ENCODE measurements at regions not wholly inside any gene's neighbourhood (a gene's known extent, or its start where the extent isn't known, plus 50 kb on each side); places are given as distances from the start of the nearest gene placed in this dataset.
A peak's percentile ranks its signal among the peaks of the same experiment; 100 is the strongest.

DNA sequence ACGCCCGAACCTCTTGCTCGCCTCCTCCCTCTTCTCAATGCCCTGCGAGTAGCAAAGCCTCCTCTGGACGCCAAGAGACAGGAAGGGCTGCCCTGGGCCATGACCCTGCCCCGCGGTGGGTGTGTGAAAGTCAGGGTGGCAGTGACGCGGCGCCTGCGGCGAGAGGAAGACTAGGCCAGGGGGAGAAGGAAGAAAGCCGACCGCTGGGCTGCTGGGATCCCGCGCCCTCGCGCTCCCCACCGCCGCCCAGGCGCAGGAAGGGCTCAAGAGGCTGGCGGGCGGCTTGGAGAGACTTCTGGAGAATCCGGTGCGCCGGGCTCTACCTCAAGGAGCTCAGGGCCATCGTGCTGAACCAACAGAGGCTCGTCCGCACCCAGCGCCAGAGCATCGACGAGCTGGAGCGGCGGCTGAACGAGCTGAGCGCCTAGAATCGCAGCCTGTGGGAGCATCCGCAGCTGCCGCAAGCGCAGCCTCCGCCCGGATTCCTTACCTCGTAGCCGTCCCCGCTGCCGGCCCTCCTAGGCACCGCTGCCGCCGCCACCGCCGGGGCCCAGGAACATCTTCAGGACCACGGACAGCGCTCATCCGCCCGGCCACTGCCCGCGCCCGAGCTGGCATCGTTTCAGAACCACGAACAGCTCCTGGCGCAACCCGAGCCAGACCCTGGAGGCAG is 105.0 kb upstream of the PRB2 start:
- TF ChIP-seq, protein P1, sequence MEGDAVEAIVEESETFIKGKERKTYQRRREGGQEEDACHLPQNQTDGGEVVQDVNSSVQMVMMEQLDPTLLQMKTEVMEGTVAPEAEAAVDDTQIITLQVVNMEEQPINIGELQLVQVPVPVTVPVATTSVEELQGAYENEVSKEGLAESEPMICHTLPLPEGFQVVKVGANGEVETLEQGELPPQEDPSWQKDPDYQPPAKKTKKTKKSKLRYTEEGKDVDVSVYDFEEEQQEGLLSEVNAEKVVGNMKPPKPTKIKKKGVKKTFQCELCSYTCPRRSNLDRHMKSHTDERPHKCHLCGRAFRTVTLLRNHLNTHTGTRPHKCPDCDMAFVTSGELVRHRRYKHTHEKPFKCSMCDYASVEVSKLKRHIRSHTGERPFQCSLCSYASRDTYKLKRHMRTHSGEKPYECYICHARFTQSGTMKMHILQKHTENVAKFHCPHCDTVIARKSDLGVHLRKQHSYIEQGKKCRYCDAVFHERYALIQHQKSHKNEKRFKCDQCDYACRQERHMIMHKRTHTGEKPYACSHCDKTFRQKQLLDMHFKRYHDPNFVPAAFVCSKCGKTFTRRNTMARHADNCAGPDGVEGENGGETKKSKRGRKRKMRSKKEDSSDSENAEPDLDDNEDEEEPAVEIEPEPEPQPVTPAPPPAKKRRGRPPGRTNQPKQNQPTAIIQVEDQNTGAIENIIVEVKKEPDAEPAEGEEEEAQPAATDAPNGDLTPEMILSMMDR (IDR thresholded peaks at IDR 0.05; ENCODE audit: low read depth, low read length), result no peak
- peak; percentile 44 for DNase-seq

DNA sequence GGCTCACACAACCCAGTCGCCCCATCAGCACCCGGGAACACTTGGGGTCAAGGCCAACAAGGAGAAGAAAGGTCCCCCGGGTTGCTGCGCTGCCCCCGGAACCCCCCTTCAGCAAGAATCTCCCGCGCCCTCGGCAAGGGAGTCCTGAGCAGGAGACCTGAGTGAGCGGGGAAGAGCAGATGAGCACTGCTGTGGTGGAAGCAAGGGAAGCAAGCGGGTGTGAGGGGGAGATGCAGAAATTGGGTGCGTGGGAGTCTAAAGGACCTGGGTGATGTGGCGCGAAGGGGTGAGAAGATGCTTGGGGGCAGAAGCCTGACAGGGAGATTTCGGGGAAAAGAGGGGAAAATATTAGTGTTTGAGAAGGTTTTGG is 105.5 kb upstream of the PRB2 start:
- Histone ChIP-seq H3K36me3 (no peaks in the 10 kb centered on the region), H3K4me1 (no peaks in the 10 kb centered on the region), H3K4me3 (ENCODE audit: low read depth, low read length) (no peak overlapping the region), H3K27me3 (peaks cover 45% of the 10 kb centered on the region), H3K9me3 (no peaks in the 10 kb centered on the region; the same call in 1 of the 2 replicates)
- DNase-seq, result no peak
- TF ChIP-seq, protein P1 (IDR thresholded peaks at IDR 0.05; ENCODE audit: low read depth, low read length), result no peak

More for the DNA sequence above, 105.0 kb upstream of the PRB2 start:
- no peaks in the 10 kb centered on the region; the same call in 1 of the 2 replicates for H3K9me3 ChIP-seq
- H3K36me3 ChIP-seq, result no peaks in the 10 kb centered on the region
- no peak overlapping the region for H3K4me3 ChIP-seq (ENCODE audit: low read depth, low read length)
- H3K27me3 ChIP-seq, result peaks cover 46% of the 10 kb centered on the region
- no peaks in the 10 kb centered on the region for H3K4me1 ChIP-seq

DNA sequence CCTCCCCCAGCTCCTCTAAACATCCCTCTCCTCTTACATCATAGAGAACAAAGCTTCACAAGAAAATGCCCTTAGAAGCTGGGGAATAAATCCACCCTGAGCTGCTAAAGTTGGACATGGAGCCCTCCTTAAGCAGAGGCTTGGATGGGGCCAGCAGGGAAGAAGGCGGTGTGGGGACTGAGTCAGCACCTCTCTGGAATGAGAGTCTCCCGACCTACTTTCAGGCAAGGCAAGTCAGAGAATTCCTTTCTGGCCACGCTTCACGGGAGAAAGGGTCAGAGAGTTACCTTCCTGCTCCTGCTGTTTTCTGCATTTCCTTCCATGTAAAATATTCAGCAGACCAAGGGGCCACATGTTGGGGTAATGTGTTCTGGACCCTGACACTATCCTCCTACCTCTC is 113.3 kb upstream of the PRB2 start:
- TF ChIP-seq, protein P1 (IDR thresholded peaks at IDR 0.05; ENCODE audit: low read depth, low read length), result no peak
- Histone ChIP-seq H3K36me3 (no peaks in the 10 kb centered on the region), H3K9me3 (no peaks in the 10 kb centered on the region), H3K27me3 (peaks cover under 1% of the 10 kb centered on the region; the same call in 1 of the 2 replicates), H3K4me1 (no peaks in the 10 kb centered on the region), H3K4me3 (ENCODE audit: low read depth, low read length) (no peak overlapping the region)
- DNase-seq, result no peak

DNA sequence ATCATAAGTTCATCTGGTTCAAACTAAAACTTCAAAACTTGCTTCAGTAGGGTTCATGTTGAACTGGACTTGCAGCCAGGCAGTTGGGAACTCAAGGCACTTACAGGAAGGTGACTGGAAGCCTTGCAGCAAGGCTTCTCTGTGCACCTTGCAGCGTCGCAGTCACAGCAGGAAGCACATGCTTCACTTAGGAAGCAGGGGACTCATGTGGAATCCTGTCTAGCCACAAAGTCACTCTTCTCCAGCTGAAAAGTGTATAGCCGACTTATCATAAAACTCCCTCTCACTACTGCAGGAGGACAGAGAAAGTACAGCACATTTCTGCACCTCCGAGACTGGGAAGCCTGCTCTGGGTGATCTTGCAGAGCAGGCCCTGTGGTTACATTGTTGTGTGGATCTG is 114.0 kb upstream of the PRB2 start:
- Histone ChIP-seq H3K27me3 (no peaks in the 10 kb centered on the region; the same call in 1 of the 2 replicates), H3K9me3 (no peaks in the 10 kb centered on the region), H3K36me3 (no peaks in the 10 kb centered on the region), H3K4me1 (no peaks in the 10 kb centered on the region), H3K4me3 (ENCODE audit: low read depth, low read length) (no peak overlapping the region)
- TF ChIP-seq, protein P1 (IDR thresholded peaks at IDR 0.05; ENCODE audit: low read depth, low read length), result no peak
- DNase-seq, result no peak

DNA sequence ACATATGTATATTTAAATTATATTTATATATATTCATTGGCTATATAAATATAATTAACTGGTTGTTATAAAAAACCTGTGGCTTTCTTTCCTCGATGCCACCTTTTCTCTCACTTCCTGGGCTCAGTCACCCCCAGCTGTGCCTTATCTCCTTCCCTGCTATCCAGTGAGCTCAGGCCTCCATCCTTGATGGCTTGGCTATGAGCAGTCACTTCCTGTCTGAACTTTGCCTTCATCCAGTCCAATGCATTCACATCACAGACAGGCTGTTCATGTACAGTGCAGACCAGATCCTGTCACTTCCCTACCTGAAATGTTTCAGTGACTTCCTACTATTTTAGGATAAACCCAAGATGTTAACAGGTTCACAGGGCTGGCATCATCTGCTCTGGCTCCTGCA is 115.3 kb upstream of the PRB2 start:
- no peaks in the 10 kb centered on the region for H3K36me3 ChIP-seq
- no peaks in the 10 kb centered on the region for H3K4me1 ChIP-seq
- no peaks in the 10 kb centered on the region for H3K9me3 ChIP-seq
- TF ChIP-seq, protein P1 (IDR thresholded peaks at IDR 0.05; ENCODE audit: low read depth, low read length), result no peak
- H3K27me3 ChIP-seq, result peaks cover 4% of the 10 kb centered on the region
- DNase-seq, result no peak
- H3K4me3 ChIP-seq (ENCODE audit: low read depth, low read length), result no peak overlapping the region

DNA sequence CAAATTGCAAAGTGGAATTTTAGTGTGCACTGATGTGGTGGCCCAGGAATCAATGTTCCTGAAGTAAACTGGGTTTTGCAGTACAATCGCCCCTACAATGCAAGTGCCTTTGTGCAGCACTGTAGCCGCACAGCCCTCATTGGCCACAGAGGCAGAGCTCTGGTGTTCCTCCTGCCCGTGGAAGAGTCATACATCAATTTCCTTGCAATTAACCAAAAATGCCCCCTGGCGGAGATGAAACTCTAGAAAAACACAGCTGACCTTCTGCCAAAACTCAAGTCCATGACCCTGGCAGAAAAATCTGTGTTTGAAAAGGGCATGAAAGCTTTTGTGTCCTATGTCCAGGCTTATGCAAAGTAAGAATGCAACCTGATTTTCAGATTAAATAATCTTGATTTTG is 117.9 kb upstream of the PRB2 start:
- no peaks in the 10 kb centered on the region for H3K36me3 ChIP-seq
- H3K4me3 ChIP-seq (ENCODE audit: low read depth, low read length), result no peak overlapping the region
- no peaks in the 10 kb centered on the region for H3K4me1 ChIP-seq
- no peaks in the 10 kb centered on the region for H3K9me3 ChIP-seq
- peaks cover 22% of the 10 kb centered on the region for H3K27me3 ChIP-seq
- DNase-seq, result peak; percentile 47
- TF ChIP-seq, protein P1 (IDR thresholded peaks at IDR 0.05; ENCODE audit: low read depth, low read length), result peak; percentile 49

All from BE2C (cell line).